Liver (tissue), 8 donors: ENCODE measurements at regions not wholly inside any gene's neighbourhood (a gene's known extent, or its start where the extent isn't known, plus 50 kb on each side); places are given as distances from the start of the nearest gene placed in this dataset.

ENCODE experiments used
- DNase-seq: peaks from one replicate; pipeline ENCODE4 v3.0.0-alpha.2; 2017; ENCODE audit warnings: low spot score
- H3K27ac ChIP-seq, 2 donors: one replicate each; pipeline ENCODE4 v1.7.0; 2013; ENCODE audit warnings: inconsistent platforms in 2 of 2, low read length in 2 of 2, control low read depth in 1 of 2, low read depth in 1 of 2, mild to moderate bottlenecking in 1 of 2
- H3K27me3 ChIP-seq, 4 donors: one replicate each; pipeline versions ENCODE4 v1.6.1 to v1.7.0; 2013; ENCODE audit warnings: low read length in 3 of 4, inconsistent platforms in 1 of 4, mild to moderate bottlenecking in 1 of 4, moderate library complexity in 1 of 4; ENCODE audit not compliant: control insufficient read depth in 4 of 4, insufficient read depth in 4 of 4
- H3K36me3 ChIP-seq, 4 donors: one replicate each; pipeline versions ENCODE4 v1.6.1 to v1.7.0; 2013; ENCODE audit warnings: low read length in 3 of 4, mild to moderate bottlenecking in 3 of 4, low read depth in 1 of 4, moderate library complexity in 1 of 4; ENCODE audit not compliant: control insufficient read depth in 4 of 4, insufficient read depth in 3 of 4
- H3K4me1 ChIP-seq, 4 donors: one replicate each; pipeline versions ENCODE4 v1.6.1 to v1.7.0; 2013; ENCODE audit warnings: low read length in 3 of 4, mild to moderate bottlenecking in 3 of 4, moderate library complexity in 1 of 4; ENCODE audit not compliant: control insufficient read depth in 4 of 4, insufficient read depth in 4 of 4
- H3K4me3 ChIP-seq, 3 donors: one replicate each; pipeline versions ENCODE4 v1.6.1 to v1.7.0; 2013; ENCODE audit warnings: low read length in 3 of 3, control low read depth in 1 of 3, low read depth in 1 of 3, mild to moderate bottlenecking in 1 of 3
- H3K9ac ChIP-seq, 2 donors: one replicate each; pipeline ENCODE4 v1.7.0; 2013; ENCODE audit warnings: low read length in 2 of 2, mild to moderate bottlenecking in 2 of 2, moderate library complexity in 2 of 2, control low read depth in 1 of 2, low read depth in 1 of 2
- H3K9me3 ChIP-seq, 4 donors: one replicate each; pipeline versions ENCODE4 v1.6.1 to v1.7.0; 2013; ENCODE audit warnings: low read length in 3 of 4; ENCODE audit not compliant: control insufficient read depth in 4 of 4
- ATF3 ChIP-seq: IDR thresholded peaks from 2 replicates; pipeline ENCODE4 v1.6.1; 2016; ENCODE audit warnings: antibody characterized with exemption
- EGR1 ChIP-seq, 2 donors: IDR thresholded peaks; 2 replicates each; pipeline ENCODE4 v1.6.1; 2016 to 2018; ENCODE audit warnings: antibody characterized with exemption in 2 of 2, low read depth in 2 of 2
- FOXA1 ChIP-seq: IDR thresholded peaks from 2 replicates; pipeline ENCODE4 v1.6.1; 2016; ENCODE audit warnings: antibody characterized with exemption
- FOXA2 ChIP-seq: IDR thresholded peaks from 2 replicates; pipeline ENCODE4 v1.6.1; 2016; ENCODE audit warnings: antibody characterized with exemption
- GABPA ChIP-seq, 2 donors: IDR thresholded peaks in 1 of 2; conservative IDR thresholded peaks in 1 of 2; 2 replicates each; pipeline ENCODE4 v1.6.1; 2016; ENCODE audit warnings: antibody characterized with exemption in 2 of 2, mild to moderate bottlenecking in 1 of 2, moderate library complexity in 1 of 2
- HNF4A ChIP-seq, 2 donors: conservative IDR thresholded peaks; 2 replicates each; pipeline ENCODE4 v1.6.1; 2016; ENCODE audit warnings: antibody characterized with exemption in 2 of 2, mild to moderate bottlenecking in 2 of 2
- HNF4G ChIP-seq: IDR thresholded peaks from 2 replicates; pipeline ENCODE4 v1.6.1; 2016; ENCODE audit warnings: antibody characterized with exemption
- JUND ChIP-seq, 2 donors: IDR thresholded peaks; 2 replicates each; pipeline ENCODE4 v1.6.1; 2016; ENCODE audit warnings: antibody characterized with exemption in 2 of 2
- MAX ChIP-seq: IDR thresholded peaks from 2 replicates; pipeline ENCODE4 v1.6.1; 2016; ENCODE audit warnings: antibody characterized with exemption
- NR2F2 ChIP-seq: IDR thresholded peaks from 2 replicates; pipeline ENCODE4 v1.6.1; 2016; ENCODE audit warnings: antibody characterized with exemption
- RAD21 ChIP-seq, 2 donors: IDR thresholded peaks; 2 replicates each; pipeline ENCODE4 v1.6.1; 2016; ENCODE audit warnings: antibody characterized with exemption in 2 of 2, mild to moderate bottlenecking in 2 of 2
- REST ChIP-seq: IDR thresholded peaks from 2 replicates; pipeline ENCODE4 v1.6.1; 2016; ENCODE audit warnings: antibody characterized with exemption, mild to moderate bottlenecking
- RXRA ChIP-seq, 2 donors: IDR thresholded peaks; 2 replicates each; pipeline ENCODE4 v1.6.1; 2017 to 2018; ENCODE audit warnings: antibody characterized with exemption in 2 of 2, mild to moderate bottlenecking in 1 of 2
- TAF1 ChIP-seq: conservative IDR thresholded peaks from 2 replicates; pipeline ENCODE4 v1.6.1; 2016; ENCODE audit warnings: antibody characterized with exemption, mild to moderate bottlenecking
- YY1 ChIP-seq: IDR thresholded peaks from 2 replicates; pipeline ENCODE4 v1.6.1; 2016; ENCODE audit warnings: antibody characterized with exemption, mild to moderate bottlenecking
- WGBS: extraction: QIAGEN DNeasy Blood & Tissue Kit; methylation state at CpG from one replicate; pipeline ENCODE4 v1.1.7; 2013; 5-methylcytosine and 5-hydroxymethylcytosine counted together
- TF ChIP-seq, protein P1 (sequence below): IDR thresholded peaks from 2 replicates; pipeline ENCODE4 v1.6.1; 2016; ENCODE audit warnings: antibody characterized with exemption
- TF ChIP-seq, protein P2 (sequence below): fragments of 150-350 bp; IDR thresholded peaks from 2 replicates; pipeline ENCODE4 v1.5.1; 2017; ENCODE audit warnings: improper control_type of control experiment, low read depth, low read length; ENCODE audit not compliant: missing input control
- donor health status: healthy.
- donor health status: healthy.
- donor health status: healthy.
- donor health status: healthy.
- donor health status: healthy.

DNA sequence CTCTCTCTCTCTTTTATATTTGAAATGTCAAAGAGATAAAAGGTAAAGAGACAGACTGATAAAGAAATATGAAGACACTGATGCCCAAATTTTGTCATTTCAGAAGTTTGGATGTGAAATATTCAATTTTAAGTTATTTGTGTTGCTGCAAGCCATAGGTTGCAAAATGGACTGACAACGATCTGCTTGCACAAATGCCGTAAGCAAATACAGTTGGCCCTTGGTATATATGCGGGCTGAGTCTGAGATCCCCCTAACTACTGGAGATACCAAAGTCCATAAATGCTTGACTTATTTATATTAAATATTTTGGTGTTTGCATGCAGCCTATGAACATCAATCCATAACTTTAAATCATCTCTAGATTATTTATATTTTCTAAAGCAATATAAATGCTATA is 1459.1 kb upstream of the ALCAM start:
- Histone ChIP-seq H3K27me3 (peaks cover 0 to under 1% (median 0%) of the 10 kb centered on the region in 4 donors), H3K4me1 (no peaks in the 10 kb centered on the region), H3K4me3 (no peak overlapping the region), H3K9me3 (no peaks in the 10 kb centered on the region), H3K9ac (no peak overlapping the region), H3K36me3 (no peaks in the 10 kb centered on the region), H3K27ac (no peak overlapping the region)
- TF ChIP-seq YY1 = no peak
- TF ChIP-seq HNF4A (conservative IDR thresholded peaks at IDR 0.05) = no peak
- TF ChIP-seq, protein P1, sequence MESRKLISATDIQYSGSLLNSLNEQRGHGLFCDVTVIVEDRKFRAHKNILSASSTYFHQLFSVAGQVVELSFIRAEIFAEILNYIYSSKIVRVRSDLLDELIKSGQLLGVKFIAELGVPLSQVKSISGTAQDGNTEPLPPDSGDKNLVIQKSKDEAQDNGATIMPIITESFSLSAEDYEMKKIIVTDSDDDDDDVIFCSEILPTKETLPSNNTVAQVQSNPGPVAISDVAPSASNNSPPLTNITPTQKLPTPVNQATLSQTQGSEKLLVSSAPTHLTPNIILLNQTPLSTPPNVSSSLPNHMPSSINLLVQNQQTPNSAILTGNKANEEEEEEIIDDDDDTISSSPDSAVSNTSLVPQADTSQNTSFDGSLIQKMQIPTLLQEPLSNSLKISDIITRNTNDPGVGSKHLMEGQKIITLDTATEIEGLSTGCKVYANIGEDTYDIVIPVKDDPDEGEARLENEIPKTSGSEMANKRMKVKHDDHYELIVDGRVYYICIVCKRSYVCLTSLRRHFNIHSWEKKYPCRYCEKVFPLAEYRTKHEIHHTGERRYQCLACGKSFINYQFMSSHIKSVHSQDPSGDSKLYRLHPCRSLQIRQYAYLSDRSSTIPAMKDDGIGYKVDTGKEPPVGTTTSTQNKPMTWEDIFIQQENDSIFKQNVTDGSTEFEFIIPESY = no peak
- TF ChIP-seq GABPA (IDR thresholded peaks at IDR 0.05 in 1 of 2, conservative IDR thresholded peaks at IDR 0.05 in 1 of 2) = no peak
- TF ChIP-seq TAF1 = no peak
- TF ChIP-seq, protein P2, sequence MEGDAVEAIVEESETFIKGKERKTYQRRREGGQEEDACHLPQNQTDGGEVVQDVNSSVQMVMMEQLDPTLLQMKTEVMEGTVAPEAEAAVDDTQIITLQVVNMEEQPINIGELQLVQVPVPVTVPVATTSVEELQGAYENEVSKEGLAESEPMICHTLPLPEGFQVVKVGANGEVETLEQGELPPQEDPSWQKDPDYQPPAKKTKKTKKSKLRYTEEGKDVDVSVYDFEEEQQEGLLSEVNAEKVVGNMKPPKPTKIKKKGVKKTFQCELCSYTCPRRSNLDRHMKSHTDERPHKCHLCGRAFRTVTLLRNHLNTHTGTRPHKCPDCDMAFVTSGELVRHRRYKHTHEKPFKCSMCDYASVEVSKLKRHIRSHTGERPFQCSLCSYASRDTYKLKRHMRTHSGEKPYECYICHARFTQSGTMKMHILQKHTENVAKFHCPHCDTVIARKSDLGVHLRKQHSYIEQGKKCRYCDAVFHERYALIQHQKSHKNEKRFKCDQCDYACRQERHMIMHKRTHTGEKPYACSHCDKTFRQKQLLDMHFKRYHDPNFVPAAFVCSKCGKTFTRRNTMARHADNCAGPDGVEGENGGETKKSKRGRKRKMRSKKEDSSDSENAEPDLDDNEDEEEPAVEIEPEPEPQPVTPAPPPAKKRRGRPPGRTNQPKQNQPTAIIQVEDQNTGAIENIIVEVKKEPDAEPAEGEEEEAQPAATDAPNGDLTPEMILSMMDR = no peak
- no peak for TF ChIP-seq RXRA (IDR thresholded peaks at IDR 0.05)
- no peak for TF ChIP-seq NR2F2
- TF ChIP-seq REST = no peak
- TF ChIP-seq EGR1 (IDR thresholded peaks at IDR 0.05; ENCODE audit: low read depth in 2 of 2) = no peak
- TF ChIP-seq FOXA2 = no peak
- TF ChIP-seq HNF4G = no peak
- no peak for TF ChIP-seq MAX
- no peak for TF ChIP-seq JUND (IDR thresholded peaks at IDR 0.05)
- no peak for TF ChIP-seq FOXA1
- no peak for TF ChIP-seq ATF3
- no peak for DNase-seq
- WGBS = 52% methylated on average over 3 of the region's 3 CpGs

GRCh38 chr3:103909395-103909794 is 1457.3 kb upstream of the ALCAM start:
- Histone ChIP-seq H3K9ac (no peak overlapping the region), H3K4me1 (no peaks in the 10 kb centered on the region), H3K4me3 (no peak overlapping the region), H3K27me3 (no peaks in the 10 kb centered on the region), H3K9me3 (no peaks in the 10 kb centered on the region), H3K27ac (no peak overlapping the region), H3K36me3 (no peaks in the 10 kb centered on the region)
- DNase-seq = no peak
- WGBS = 91% methylated on average over 1 of the region's 1 CpG
- TF ChIP-seq, protein P2 = no peak
- TF ChIP-seq REST (no peak), RAD21 (IDR thresholded peaks at IDR 0.05) (no peak), ATF3 (no peak), YY1 (no peak), EGR1 (IDR thresholded peaks at IDR 0.05; ENCODE audit: low read depth in 2 of 2) (no peak), FOXA2 (no peak), FOXA1 (no peak), RXRA (IDR thresholded peaks at IDR 0.05) (no peak)
